Vagina (tissue), 2 donors: ENCODE measurements at regions not wholly inside any gene's neighbourhood (a gene's known extent, or its start where the extent isn't known, plus 50 kb on each side); places are given as distances from the start of the nearest gene placed in this dataset.
"Not testable (repeated sequence)": the region's sequence is repeated elsewhere in the genome, so short reads cannot be mapped to it uniquely, and the experiment has no call there.

Experiments used
- DNase-seq, 2 donors: peaks; one replicate each; pipeline ENCODE4 v3.0.0-alpha.2; 2017; ENCODE audit errors: extremely low spot score in 2 of 2
- H3K27ac ChIP-seq: fragments of 200-600 bp; sonication (generic); one replicate; pipeline ENCODE4 v1.5.1; 2019
- H3K27me3 ChIP-seq: fragments of 200-600 bp; sonication (generic); one replicate; pipeline ENCODE4 v1.5.1; 2019
- H3K36me3 ChIP-seq, 2 donors: fragments of 200-600 bp; sonication (generic); one replicate each; pipeline ENCODE4 v1.5.1; 2017 to 2019
- H3K4me1 ChIP-seq: fragments of 200-600 bp; sonication (generic); one replicate; pipeline ENCODE4 v1.5.1; 2019
- H3K4me3 ChIP-seq, 2 donors: fragments of 200-600 bp; sonication (generic); 1 replicate in 1 of 2; 2 replicates in 1 of 2; pipeline ENCODE4 v1.5.1; 2016 to 2019
- H3K9me3 ChIP-seq: fragments of 200-600 bp; sonication (generic); one replicate; pipeline ENCODE4 v1.5.1; 2019
- CTCF ChIP-seq, 3 experiments: fragments of 450-650 bp in 2 of 3; fragments of 200-600 bp in 1 of 3; sonication (generic) in 1 of 3; IDR thresholded peaks; one replicate each; pipeline ENCODE4 v1.5.1; 2017 to 2019; ENCODE audit warnings: antibody characterized with exemption in 3 of 3, mild to moderate bottlenecking in 2 of 3, moderate library complexity in 2 of 3
- POLR2A ChIP-seq, 2 donors: fragments of 450-650 bp; IDR thresholded peaks; one replicate each; pipeline ENCODE4 v1.6.1; 2017; ENCODE audit warnings: antibody characterized with exemption in 2 of 2, mild to moderate bottlenecking in 2 of 2, moderate library complexity in 2 of 2
- POLR2AphosphoS5 ChIP-seq, 2 donors: sonication (generic); formaldehyde crosslinking; IDR thresholded peaks; one replicate each; pipeline ENCODE4 v1.9.0; 2017; ENCODE audit warnings: antibody characterized with exemption in 2 of 2, mild to moderate bottlenecking in 2 of 2, low read depth in 1 of 2; ENCODE audit not compliant: insufficient read depth in 1 of 2
- intact Hi-C: fragments of 100-400 bp; cut with DNase I; formaldehyde crosslinking; loops from one replicate; pipeline ENCODE4 v1.15.1; 2023

GRCh38 chr3:106473576-106474475 is 605.0 kb upstream of the CBLB start:
- Histone ChIP-seq H3K27ac (no peak overlapping the region), H3K4me3 (no peak overlapping the region), H3K36me3 (no peaks in the 10 kb centered on the region), H3K9me3 (no peaks in the 10 kb centered on the region), H3K27me3 (no peaks in the 10 kb centered on the region), H3K4me1 (no peaks in the 10 kb centered on the region)
- no peak for DNase-seq
- no peak for TF ChIP-seq CTCF (IDR thresholded peaks at IDR 0.05)
- no peak for TF ChIP-seq POLR2AphosphoS5 (IDR thresholded peaks at IDR 0.05; ENCODE audit: insufficient read depth in 1 of 2, low read depth in 1 of 2)
- TF ChIP-seq POLR2A (IDR thresholded peaks at IDR 0.05), result no peak
- intact Hi-C loops, result no loop called here

GRCh38 chr3:106482451-106482850 is 613.6 kb upstream of the CBLB start:
- Histone ChIP-seq H3K36me3 (no peaks in the 10 kb centered on the region), H3K9me3 (peaks cover 3% of the 10 kb centered on the region)
- no peak for TF ChIP-seq POLR2AphosphoS5 (IDR thresholded peaks at IDR 0.05; ENCODE audit: insufficient read depth in 1 of 2, low read depth in 1 of 2)
- no peak for TF ChIP-seq CTCF (IDR thresholded peaks at IDR 0.05)
- TF ChIP-seq POLR2A (IDR thresholded peaks at IDR 0.05), result no peak

GRCh38 chr3:106485217-106485616 is 616.4 kb upstream of the CBLB start:
- intact Hi-C loops, result no loop called here
- TF ChIP-seq POLR2AphosphoS5 (IDR thresholded peaks at IDR 0.05; ENCODE audit: insufficient read depth in 1 of 2, low read depth in 1 of 2) (no peak), CTCF (IDR thresholded peaks at IDR 0.05) (no peak), POLR2A (IDR thresholded peaks at IDR 0.05) (no peak)
- Histone ChIP-seq H3K27ac (no peak overlapping the region), H3K27me3 (no peaks in the 10 kb centered on the region), H3K36me3 (no peaks in the 10 kb centered on the region), H3K9me3 (peaks cover 2% of the 10 kb centered on the region), H3K4me1 (no peaks in the 10 kb centered on the region), H3K4me3 (no peak overlapping the region)
- DNase-seq, result no peak

More at GRCh38 chr3:106482451-106482850, 613.6 kb upstream of the CBLB start:
- no peak for DNase-seq
- intact Hi-C loops, result no loop called here
- no peaks in the 10 kb centered on the region for H3K27me3 ChIP-seq
- H3K27ac ChIP-seq, result no peak overlapping the region
- H3K4me3 ChIP-seq, result no peak overlapping the region
- H3K4me1 ChIP-seq, result no peaks in the 10 kb centered on the region

- Histone ChIP-seq H3K4me1 (no peaks in the 10 kb centered on the region), H3K27me3 (no peaks in the 10 kb centered on the region), H3K27ac (no peak overlapping the region), H3K36me3 (no peaks in the 10 kb centered on the region), H3K4me3 (no peak overlapping the region), H3K9me3 (no peaks in the 10 kb centered on the region)
- TF ChIP-seq POLR2A (IDR thresholded peaks at IDR 0.05) (no peak), CTCF (IDR thresholded peaks at IDR 0.05) (no peak), POLR2AphosphoS5 (IDR thresholded peaks at IDR 0.05; ENCODE audit: insufficient read depth in 1 of 2, low read depth in 1 of 2) (no peak)
- no peak for DNase-seq
- intact Hi-C loops, result no loop called here
Observed at GRCh38 chr3:106485802-106486201, 617.0 kb upstream of the CBLB start.

DNA sequence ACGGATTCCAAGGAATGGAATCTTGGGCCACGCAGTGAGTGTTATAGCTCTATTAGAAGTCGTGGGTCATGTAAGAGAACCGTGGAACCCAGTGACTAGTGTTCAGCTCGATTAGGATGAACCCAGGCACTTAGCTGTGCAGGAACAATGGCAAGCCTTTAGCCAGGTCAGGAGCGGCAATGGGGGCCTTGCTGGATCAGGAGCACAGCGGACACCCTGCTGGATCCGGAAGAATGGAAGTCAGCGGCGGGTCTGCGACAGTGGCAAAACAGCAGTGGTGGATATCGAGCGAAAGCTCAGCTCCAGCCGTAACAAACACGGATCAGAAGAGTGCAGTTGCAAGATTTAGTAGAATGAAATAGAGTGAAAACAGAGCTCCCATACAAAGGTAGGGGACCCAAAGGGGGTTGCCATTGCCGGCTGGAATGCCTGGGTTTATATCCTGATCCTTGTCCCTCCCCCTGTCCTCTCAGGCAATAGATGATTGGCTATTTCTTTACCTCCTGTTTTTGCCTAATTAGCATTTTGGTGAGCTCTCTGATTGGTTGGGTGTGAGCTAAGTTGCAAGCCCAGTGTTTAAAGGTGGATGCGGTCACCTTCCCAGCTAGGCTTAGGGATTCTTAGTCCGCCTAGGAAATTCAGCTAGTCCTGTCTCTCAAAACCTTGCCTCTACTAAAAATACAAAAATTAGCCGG is 618.3 kb upstream of the CBLB start:
- H3K9me3 ChIP-seq, H3K4me3 ChIP-seq, H3K27ac ChIP-seq, H3K36me3 ChIP-seq, H3K27me3 ChIP-seq, DNase-seq, intact Hi-C loops, H3K4me1 ChIP-seq: not testable (repeated sequence)
